Progenitor cell of endocrine pancreas (in vitro differentiated cells): ENCODE measurements at regions not wholly inside any gene's neighbourhood (a gene's known extent, or its start where the extent isn't known, plus 50 kb on each side); places are given as distances from the start of the nearest gene placed in this dataset.
A peak's percentile ranks its signal among the peaks of the same experiment; 100 is the strongest.

ENCODE experiments used
- DNase-seq: peaks from one replicate; pipeline ENCODE4 v3.0.0; 2021; ENCODE audit warnings: low spot score; ENCODE audit not compliant: unreplicated experiment
- H3K27ac Mint-ChIP-seq: 2 replicates; pipeline ENCODE4 v1.8.0; 2021; ENCODE audit warnings: mild to moderate bottlenecking, moderate library complexity, mixed read lengths
- H3K27me3 Mint-ChIP-seq: 2 replicates; pipeline ENCODE4 v1.8.0; 2021; ENCODE audit warnings: mixed read lengths
- H3K36me3 Mint-ChIP-seq: 2 replicates; pipeline ENCODE4 v1.8.0; 2022; ENCODE audit warnings: mixed read lengths; ENCODE audit not compliant: insufficient read depth
- H3K4me1 Mint-ChIP-seq: 2 replicates; pipeline ENCODE4 v1.8.0; 2021; ENCODE audit warnings: low read depth, mixed read lengths
- H3K4me3 Mint-ChIP-seq: 2 replicates; pipeline ENCODE4 v1.8.0; 2021; ENCODE audit warnings: low read depth, mild to moderate bottlenecking, moderate library complexity, mixed read lengths
- H3K9me3 Mint-ChIP-seq: 2 replicates; pipeline ENCODE4 v1.8.0; 2021; ENCODE audit warnings: low read depth, mixed read lengths
- TF ChIP-seq, protein P1 (sequence below): fragments of 200-600 bp; sonication (generic); IDR thresholded peaks from one replicate; pipeline ENCODE4 v1.5.0; 2021; ENCODE audit warnings: antibody characterized with exemption, mild to moderate bottlenecking; ENCODE audit not compliant: unreplicated experiment

DNA sequence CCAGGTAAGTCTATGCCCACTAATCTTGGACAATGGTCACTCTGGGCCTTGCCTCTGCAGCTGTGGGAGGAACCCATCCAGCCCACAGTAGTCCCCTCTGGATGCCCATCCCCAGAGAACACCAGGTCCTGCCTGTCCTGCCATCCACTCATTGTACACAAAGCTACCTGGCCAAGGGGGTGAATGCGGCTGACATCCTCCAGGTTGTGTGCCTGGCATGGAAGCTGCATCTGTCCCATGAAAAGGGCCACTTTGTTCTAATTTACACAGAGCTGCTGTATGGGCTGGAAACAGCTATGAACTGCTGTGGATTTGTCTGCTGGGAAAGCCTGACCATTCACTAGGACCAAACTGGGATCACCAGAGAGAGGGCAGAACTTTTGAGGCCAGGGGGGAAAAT is 324.8 kb downstream of the LRFN2 start:
- TF ChIP-seq, protein P1, sequence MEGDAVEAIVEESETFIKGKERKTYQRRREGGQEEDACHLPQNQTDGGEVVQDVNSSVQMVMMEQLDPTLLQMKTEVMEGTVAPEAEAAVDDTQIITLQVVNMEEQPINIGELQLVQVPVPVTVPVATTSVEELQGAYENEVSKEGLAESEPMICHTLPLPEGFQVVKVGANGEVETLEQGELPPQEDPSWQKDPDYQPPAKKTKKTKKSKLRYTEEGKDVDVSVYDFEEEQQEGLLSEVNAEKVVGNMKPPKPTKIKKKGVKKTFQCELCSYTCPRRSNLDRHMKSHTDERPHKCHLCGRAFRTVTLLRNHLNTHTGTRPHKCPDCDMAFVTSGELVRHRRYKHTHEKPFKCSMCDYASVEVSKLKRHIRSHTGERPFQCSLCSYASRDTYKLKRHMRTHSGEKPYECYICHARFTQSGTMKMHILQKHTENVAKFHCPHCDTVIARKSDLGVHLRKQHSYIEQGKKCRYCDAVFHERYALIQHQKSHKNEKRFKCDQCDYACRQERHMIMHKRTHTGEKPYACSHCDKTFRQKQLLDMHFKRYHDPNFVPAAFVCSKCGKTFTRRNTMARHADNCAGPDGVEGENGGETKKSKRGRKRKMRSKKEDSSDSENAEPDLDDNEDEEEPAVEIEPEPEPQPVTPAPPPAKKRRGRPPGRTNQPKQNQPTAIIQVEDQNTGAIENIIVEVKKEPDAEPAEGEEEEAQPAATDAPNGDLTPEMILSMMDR, result no peak
- no peak for DNase-seq
- Mint-ChIP-seq H3K9me3 (peaks cover 3% of the 10 kb centered on the region), H3K36me3 (no peaks in the 10 kb centered on the region), H3K4me1 (no peaks in the 10 kb centered on the region), H3K27ac (peak overlapping the region; percentile 2), H3K4me3 (no peak overlapping the region), H3K27me3 (peaks cover 4% of the 10 kb centered on the region)

DNA sequence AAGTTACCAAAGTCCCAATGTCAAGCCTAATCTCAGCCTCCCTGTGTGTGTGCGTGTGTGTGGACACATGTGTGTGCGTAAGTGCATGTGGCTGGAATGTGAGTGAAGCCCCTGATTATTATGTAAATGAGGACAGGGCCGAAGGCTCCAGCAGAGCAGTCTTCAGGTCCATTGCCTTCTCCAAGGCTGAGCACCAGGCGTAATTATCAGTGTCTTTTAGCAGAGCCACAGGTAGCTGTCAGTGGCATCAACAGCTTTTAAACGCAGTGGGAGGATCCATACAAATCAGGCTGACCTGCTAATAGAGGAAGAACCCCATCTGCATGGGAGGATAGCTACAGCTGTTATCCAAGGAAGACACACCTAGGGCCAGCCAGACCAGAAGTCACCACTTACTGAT is 324.3 kb upstream of the MOCS1 start:
- H3K27me3 Mint-ChIP-seq, result peaks cover 7% of the 10 kb centered on the region
- peaks cover 3% of the 10 kb centered on the region for H3K9me3 Mint-ChIP-seq
- no peak for DNase-seq
- no peak overlapping the region for H3K4me3 Mint-ChIP-seq
- no peaks in the 10 kb centered on the region for H3K36me3 Mint-ChIP-seq
- TF ChIP-seq, protein P1, result no peak
- no peak overlapping the region for H3K27ac Mint-ChIP-seq
- H3K4me1 Mint-ChIP-seq, result no peaks in the 10 kb centered on the region

DNA sequence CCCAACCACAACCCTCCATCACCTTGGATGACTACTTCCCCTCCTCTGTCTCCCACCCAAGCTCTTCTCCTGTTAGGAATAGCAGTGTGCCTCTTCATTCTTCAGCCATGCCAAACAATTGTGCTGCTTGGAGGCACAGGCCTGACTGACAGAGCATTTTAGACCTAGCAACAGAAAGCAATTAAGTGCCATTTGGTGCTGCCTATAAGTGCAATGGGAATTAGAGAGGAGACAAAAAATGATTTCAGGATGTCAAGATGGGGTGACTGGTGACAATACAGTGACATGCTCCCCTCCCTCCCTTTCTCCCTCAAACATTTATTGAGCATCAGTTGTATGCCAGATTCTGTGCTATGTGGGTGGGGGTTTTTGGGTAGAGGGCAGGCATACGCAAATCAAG is 322.6 kb upstream of the MOCS1 start:
- TF ChIP-seq, protein P1, result no peak
- no peak for DNase-seq
- Mint-ChIP-seq H3K27me3 (peaks cover 3% of the 10 kb centered on the region), H3K27ac (no peak overlapping the region), H3K9me3 (peaks cover 3% of the 10 kb centered on the region), H3K36me3 (no peaks in the 10 kb centered on the region), H3K4me3 (no peak overlapping the region), H3K4me1 (no peaks in the 10 kb centered on the region)

DNA sequence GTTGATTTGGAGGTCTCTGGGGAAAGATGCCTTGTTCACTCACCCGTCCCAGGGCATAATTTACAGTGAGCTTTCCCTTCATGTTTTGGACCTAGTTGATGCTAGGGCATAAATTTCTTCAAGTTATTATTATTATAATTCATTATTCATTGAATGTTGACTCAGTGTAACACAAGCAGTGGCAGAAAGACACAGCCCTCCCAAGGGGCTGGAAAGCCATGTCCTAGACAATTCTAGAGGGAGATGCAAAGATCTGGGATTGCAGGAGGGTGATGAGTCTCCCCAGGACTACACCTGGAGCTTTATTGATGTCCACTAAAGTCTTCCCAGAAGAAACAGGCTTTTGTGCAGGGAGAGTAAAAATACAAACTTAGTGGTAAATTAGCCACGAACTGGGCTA is 322.0 kb upstream of the MOCS1 start:
- H3K4me1 Mint-ChIP-seq, result no peaks in the 10 kb centered on the region
- TF ChIP-seq, protein P1, result no peak
- no peak overlapping the region for H3K4me3 Mint-ChIP-seq
- no peak for DNase-seq
- H3K27me3 Mint-ChIP-seq, result peaks cover 6% of the 10 kb centered on the region
- H3K36me3 Mint-ChIP-seq, result no peaks in the 10 kb centered on the region
- no peak overlapping the region for H3K27ac Mint-ChIP-seq
- H3K9me3 Mint-ChIP-seq, result peaks cover 3% of the 10 kb centered on the region

DNA sequence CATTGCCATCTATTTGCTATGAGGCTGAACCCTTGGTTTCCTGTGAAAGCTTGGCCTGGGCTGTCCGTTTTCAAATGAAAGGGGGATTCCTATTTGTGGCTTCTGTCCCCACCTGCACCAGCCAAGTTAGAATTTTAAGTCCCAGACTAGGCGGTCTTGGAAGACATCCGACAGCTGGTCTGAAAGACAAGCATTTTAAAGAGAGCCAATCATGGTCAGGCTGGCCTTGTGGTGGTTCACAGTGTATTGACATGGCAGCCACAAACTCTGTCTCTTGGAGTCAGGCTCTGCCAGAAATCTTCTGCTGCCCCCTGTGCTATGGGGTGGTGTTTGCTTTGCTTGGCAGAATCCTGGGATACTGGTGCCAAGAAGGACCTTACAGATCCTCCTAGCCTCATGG is 319.2 kb upstream of the MOCS1 start:
- Mint-ChIP-seq H3K4me3 (no peak overlapping the region), H3K4me1 (no peaks in the 10 kb centered on the region), H3K9me3 (no peaks in the 10 kb centered on the region), H3K27ac (no peak overlapping the region), H3K36me3 (no peaks in the 10 kb centered on the region), H3K27me3 (peaks cover 14% of the 10 kb centered on the region)
- no peak for DNase-seq
- TF ChIP-seq, protein P1, result no peak
